ENCODE measurements at regions not wholly inside any gene's neighbourhood (a gene's known extent, or its start where the extent isn't known, plus 50 kb on each side); places are given as distances from the start of the nearest gene placed in this dataset.

DNA sequence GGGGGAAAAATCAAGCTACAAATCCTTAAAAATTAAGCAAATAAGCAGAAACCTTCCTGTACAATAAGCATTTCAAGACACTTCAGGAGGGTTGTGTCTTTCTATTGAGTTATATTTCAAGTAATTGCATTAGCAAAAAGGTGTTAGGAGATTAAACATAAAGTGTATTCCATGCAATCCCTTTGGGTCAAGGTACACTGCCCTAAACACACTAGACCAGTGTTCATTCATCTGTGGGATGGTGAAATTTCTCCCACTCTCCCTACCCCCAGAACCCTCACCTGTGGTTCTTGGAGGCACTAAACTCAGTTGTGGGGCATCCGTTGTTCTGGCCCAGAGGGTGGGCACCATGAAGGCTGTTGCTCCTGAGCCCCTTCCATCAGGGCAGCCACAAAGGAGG is 205.1 kb upstream of the SGK1 start:
- no peaks in the 10 kb centered on the region for H3K27me3 ChIP-seq (ENCODE audit: control insufficient read depth in 2 of 2, insufficient read depth in 2 of 2, low read length in 2 of 2)
- dilution Hi-C loops (cut with MboI; ENCODE audit: extremely low pct_ligation_motif_present, low sequenced_read_pairs) (no loop called here), intact Hi-C loops (cut with micrococcal nuclease) (no loop called here)
- H2AFZ ChIP-seq (ENCODE audit: low read depth, low read length): no peak overlapping the region
- BruUV-seq (replicated peaks): no TSS peak
- POLR2A ChIA-PET: no interaction called here
- H3K36me3 ChIP-seq (ENCODE audit: control insufficient read depth in 2 of 2, extremely low read depth in 1 of 2, insufficient read depth in 2 of 2, low read length in 2 of 2): no peaks in the 10 kb centered on the region
- no peak for FAIRE-seq
- no peak for DNase-seq (ENCODE audit: low read depth, low spot score)
- no peaks in the 10 kb centered on the region for H4K20me1 ChIP-seq (replicated peaks; ENCODE audit: control insufficient read depth, extremely low read depth, insufficient read depth, low read length)
- no peak overlapping the region for H3K4me2 ChIP-seq (ENCODE audit: insufficient read depth, low read length)
- no peaks in the 10 kb centered on the region for H3K79me2 ChIP-seq (ENCODE audit: control insufficient read depth, insufficient read depth, low read length)
- CTCF ChIA-PET: interaction anchor here (0.9 to 1.5 kb wide), 4 partner anchors 9 to 119 kb away, joined by 3 to 4 read pairs (median 3); no protein-coding TSS in a partner anchor
- no peaks in the 10 kb centered on the region for H3K9me1 ChIP-seq (replicated peaks; ENCODE audit: control insufficient read depth, extremely low read depth, insufficient read depth, low read length)
- no peak overlapping the region for H3K27ac ChIP-seq (ENCODE audit: insufficient read depth, low read depth, low read length)
- H3K4me1 ChIP-seq (ENCODE audit: control insufficient read depth, extremely low read depth, insufficient read depth, low read length): peaks cover 35% of the 10 kb centered on the region
- no peak overlapping the region for H3K4me3 ChIP-seq (replicated peaks in 1 of 3; ENCODE audit: insufficient read depth in 1 of 3, low read depth in 1 of 3, low read length in 3 of 3)
- no peaks in the 10 kb centered on the region for H3K9me3 ChIP-seq (replicated peaks; ENCODE audit: control insufficient read depth, insufficient read depth, low read length)
- no peak overlapping the region for H3K9ac ChIP-seq (replicated peaks; ENCODE audit: extremely low read depth, insufficient read depth, low read length)
- TF ChIP-seq POLR2A (IDR thresholded peaks at IDR 0.05; ENCODE audit: low read depth, low read length): no peak
- TF ChIP-seq, protein P1, sequence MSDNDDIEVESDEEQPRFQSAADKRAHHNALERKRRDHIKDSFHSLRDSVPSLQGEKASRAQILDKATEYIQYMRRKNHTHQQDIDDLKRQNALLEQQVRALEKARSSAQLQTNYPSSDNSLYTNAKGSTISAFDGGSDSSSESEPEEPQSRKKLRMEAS (IDR thresholded peaks at IDR 0.05; ENCODE audit: insufficient read depth, insufficient read length): no peak

DNA sequence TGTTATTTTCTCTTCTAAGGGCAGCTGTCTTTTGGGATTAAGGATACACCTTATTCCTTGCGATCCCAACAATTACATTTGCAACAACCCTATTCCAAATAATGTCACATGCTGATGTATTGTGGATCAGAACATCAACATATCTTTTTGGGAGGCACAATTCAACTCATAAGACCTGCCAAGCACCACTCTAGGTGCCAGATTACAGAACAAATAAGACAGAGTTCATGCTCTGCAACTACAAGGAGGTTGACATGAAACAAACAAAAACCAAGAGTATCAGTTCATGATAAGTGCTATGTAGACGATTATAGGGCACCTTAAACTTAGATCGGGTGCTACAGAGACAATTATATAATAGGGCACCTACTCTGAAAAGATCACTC is 203.2 kb upstream of the SGK1 start:
- FAIRE-seq (no peak), DNase-seq (ENCODE audit: low read depth, low spot score) (no peak)
- Histone ChIP-seq H3K9me1 (replicated peaks; ENCODE audit: control insufficient read depth, extremely low read depth, insufficient read depth, low read length) (no peaks in the 10 kb centered on the region), H3K9me3 (replicated peaks; ENCODE audit: control insufficient read depth, insufficient read depth, low read length) (no peaks in the 10 kb centered on the region), H3K4me3 (replicated peaks in 1 of 3; ENCODE audit: insufficient read depth in 1 of 3, low read depth in 1 of 3, low read length in 3 of 3) (no peak overlapping the region), H3K79me2 (ENCODE audit: control insufficient read depth, insufficient read depth, low read length) (no peaks in the 10 kb centered on the region), H3K27ac (ENCODE audit: insufficient read depth, low read depth, low read length) (no peak overlapping the region), H4K20me1 (replicated peaks; ENCODE audit: control insufficient read depth, extremely low read depth, insufficient read depth, low read length) (no peaks in the 10 kb centered on the region), H3K4me2 (ENCODE audit: insufficient read depth, low read length) (no peak overlapping the region), H3K27me3 (ENCODE audit: control insufficient read depth in 2 of 2, insufficient read depth in 2 of 2, low read length in 2 of 2) (no peaks in the 10 kb centered on the region), H2AFZ (ENCODE audit: low read depth, low read length) (peak overlapping the region; percentile 47), H3K4me1 (ENCODE audit: control insufficient read depth, extremely low read depth, insufficient read depth, low read length) (peaks cover 41% of the 10 kb centered on the region), H3K9ac (replicated peaks; ENCODE audit: extremely low read depth, insufficient read depth, low read length) (no peak overlapping the region), H3K36me3 (ENCODE audit: control insufficient read depth in 2 of 2, extremely low read depth in 1 of 2, insufficient read depth in 2 of 2, low read length in 2 of 2) (no peaks in the 10 kb centered on the region)
- no TSS peak for BruUV-seq (replicated peaks)
- ChIA-PET POLR2A (no interaction called here), CTCF (interaction anchor here (1.0 kb wide), 1 partner anchor 8 kb away, joined by 3 read pairs; no protein-coding TSS in a partner anchor)
- TF ChIP-seq, protein P2, sequence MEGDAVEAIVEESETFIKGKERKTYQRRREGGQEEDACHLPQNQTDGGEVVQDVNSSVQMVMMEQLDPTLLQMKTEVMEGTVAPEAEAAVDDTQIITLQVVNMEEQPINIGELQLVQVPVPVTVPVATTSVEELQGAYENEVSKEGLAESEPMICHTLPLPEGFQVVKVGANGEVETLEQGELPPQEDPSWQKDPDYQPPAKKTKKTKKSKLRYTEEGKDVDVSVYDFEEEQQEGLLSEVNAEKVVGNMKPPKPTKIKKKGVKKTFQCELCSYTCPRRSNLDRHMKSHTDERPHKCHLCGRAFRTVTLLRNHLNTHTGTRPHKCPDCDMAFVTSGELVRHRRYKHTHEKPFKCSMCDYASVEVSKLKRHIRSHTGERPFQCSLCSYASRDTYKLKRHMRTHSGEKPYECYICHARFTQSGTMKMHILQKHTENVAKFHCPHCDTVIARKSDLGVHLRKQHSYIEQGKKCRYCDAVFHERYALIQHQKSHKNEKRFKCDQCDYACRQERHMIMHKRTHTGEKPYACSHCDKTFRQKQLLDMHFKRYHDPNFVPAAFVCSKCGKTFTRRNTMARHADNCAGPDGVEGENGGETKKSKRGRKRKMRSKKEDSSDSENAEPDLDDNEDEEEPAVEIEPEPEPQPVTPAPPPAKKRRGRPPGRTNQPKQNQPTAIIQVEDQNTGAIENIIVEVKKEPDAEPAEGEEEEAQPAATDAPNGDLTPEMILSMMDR (IDR thresholded peaks at IDR 0.05; ENCODE audit: extremely low read depth in 1 of 2, insufficient read depth in 1 of 2, low read depth in 1 of 2, low read length in 2 of 2): no peak
- TF ChIP-seq, protein P1 (IDR thresholded peaks at IDR 0.05; ENCODE audit: insufficient read depth, insufficient read length): no peak
- no peak for TF ChIP-seq GATA2 (IDR thresholded peaks at IDR 0.05; ENCODE audit: insufficient read depth, insufficient read length, low read depth, low read length)
- TF ChIP-seq EZH2 (IDR thresholded peaks at IDR 0.05; ENCODE audit: borderline replicate concordance, low read depth, low read length, severe bottlenecking): no peak
- TF ChIP-seq MYC (IDR thresholded peaks at IDR 0.05; ENCODE audit: low read depth, low read length): no peak
- TF ChIP-seq POLR2AphosphoS5 (IDR thresholded peaks at IDR 0.05; ENCODE audit: insufficient read depth, low read depth, low read length): no peak
- no peak for TF ChIP-seq FOS (IDR thresholded peaks at IDR 0.05; ENCODE audit: borderline replicate concordance, insufficient read depth, low read length)
- intact Hi-C loops (cut with micrococcal nuclease): no loop called here
- dilution Hi-C loops (cut with MboI; ENCODE audit: extremely low pct_ligation_motif_present, low sequenced_read_pairs): no loop called here

Data from endothelial cell of umbilical vein (primary cell).